Stimulated activated CD4-positive, alpha-beta T cell treated with anti-CD3 and anti-CD28 coated beads, TNF-alpha, amount 100 ng/mL, for 24 hours (primary cell): ENCODE measurements at regions not wholly inside any gene's neighbourhood (a gene's known extent, or its start where the extent isn't known, plus 50 kb on each side); places are given as distances from the start of the nearest gene placed in this dataset.

Source experiments
- DNase-seq, 3 experiments: peaks; one replicate each; pipeline ENCODE4 v3.0.0-alpha.2; 2020; ENCODE audit warnings: low read depth in 3 of 3

GRCh38 chr18:41145516-41145915, 809.5 kb upstream of the PIK3C3 start:
- no peak for DNase-seq

GRCh38 chr18:41144441-41144840, 810.6 kb upstream of the PIK3C3 start:
- DNase-seq = no peak

GRCh38 chr18:41140506-41140905, 814.5 kb upstream of the PIK3C3 start:
- DNase-seq = no peak

- no peak for DNase-seq
Observed at GRCh38 chr18:41135146-41135545, 819.9 kb upstream of the PIK3C3 start.

- DNase-seq = no peak
Observed at GRCh38 chr18:41134426-41134825, 820.6 kb upstream of the PIK3C3 start.

- DNase-seq = no peak
Observed at GRCh38 chr18:41131050-41131449, 824.0 kb upstream of the PIK3C3 start.

GRCh38 chr18:41128545-41128944, 826.5 kb upstream of the PIK3C3 start:
- DNase-seq = no peak

GRCh38 chr18:41128126-41128525, 826.9 kb upstream of the PIK3C3 start:
- DNase-seq = no peak

GRCh38 chr18:41126541-41127235, 828.3 kb upstream of the PIK3C3 start:
- DNase-seq = no peak

GRCh38 chr18:41121116-41121826, 833.8 kb upstream of the PIK3C3 start:
- no peak for DNase-seq

- DNase-seq = no peak
Observed at GRCh38 chr18:41119031-41119430, 836.0 kb upstream of the PIK3C3 start.

- DNase-seq = no peak
Observed at GRCh38 chr18:41113885-41114482, 841.0 kb upstream of the PIK3C3 start.

GRCh38 chr18:41099451-41099850, 855.6 kb upstream of the PIK3C3 start:
- no peak for DNase-seq

- DNase-seq = no peak
Observed at GRCh38 chr18:41096504-41096903, 858.5 kb upstream of the PIK3C3 start.

- no peak for DNase-seq
Observed at GRCh38 chr18:41077076-41077475, 878.0 kb upstream of the PIK3C3 start.

- DNase-seq = no peak
Observed at GRCh38 chr18:41075212-41075611, 879.8 kb upstream of the PIK3C3 start.

GRCh38 chr18:41073372-41073954, 881.6 kb upstream of the PIK3C3 start:
- no peak for DNase-seq

- no peak for DNase-seq
Observed at GRCh38 chr18:41072946-41073345, 882.1 kb upstream of the PIK3C3 start.

GRCh38 chr18:41071826-41072225, 883.2 kb upstream of the PIK3C3 start:
- no peak for DNase-seq

- DNase-seq = no peak
Observed at GRCh38 chr18:41069167-41069566, 885.9 kb upstream of the PIK3C3 start.

- no peak for DNase-seq
Observed at GRCh38 chr18:41064916-41065315, 890.1 kb upstream of the PIK3C3 start.

GRCh38 chr18:41060967-41061366, 894.1 kb upstream of the PIK3C3 start:
- DNase-seq = no peak

GRCh38 chr18:41059126-41059415, 896.0 kb upstream of the PIK3C3 start:
- no peak for DNase-seq
